ENCODE measurements at regions not wholly inside any gene's neighbourhood (a gene's known extent, or its start where the extent isn't known, plus 50 kb on each side); places are given as distances from the start of the nearest gene placed in this dataset.
"Not testable (repeated sequence)": the region's sequence is repeated elsewhere in the genome, so short reads cannot be mapped to it uniquely, and the experiment has no call there.

DNA sequence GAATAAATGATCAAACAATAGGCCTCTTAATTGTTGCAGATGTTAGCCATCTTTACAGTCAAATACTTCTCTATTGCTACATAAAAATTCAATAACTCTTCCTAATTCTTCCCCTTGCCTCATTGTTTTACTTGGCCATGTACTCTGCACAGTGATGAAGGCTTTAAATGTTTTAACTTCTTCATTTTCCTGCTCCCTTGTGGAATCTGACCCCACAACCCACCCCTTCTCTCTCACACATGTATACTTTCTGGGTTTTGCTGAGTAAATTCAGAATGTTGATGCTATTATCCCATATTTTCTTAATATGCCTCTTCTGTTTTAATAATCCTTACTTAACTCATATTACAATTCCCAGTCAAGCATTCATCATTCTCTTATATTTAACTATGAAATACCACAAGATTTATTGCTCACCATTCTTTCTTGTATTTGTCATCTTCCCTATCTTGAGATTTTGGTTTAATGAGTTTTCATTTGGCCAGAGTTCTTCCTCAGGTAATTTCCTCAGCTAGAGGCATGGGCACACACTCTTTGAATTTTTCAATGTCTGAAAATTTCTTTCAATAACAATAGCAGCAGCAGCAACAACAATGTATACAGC, 327.8 kb upstream of the USP24 start:
- DNase-seq = no peak

DNA sequence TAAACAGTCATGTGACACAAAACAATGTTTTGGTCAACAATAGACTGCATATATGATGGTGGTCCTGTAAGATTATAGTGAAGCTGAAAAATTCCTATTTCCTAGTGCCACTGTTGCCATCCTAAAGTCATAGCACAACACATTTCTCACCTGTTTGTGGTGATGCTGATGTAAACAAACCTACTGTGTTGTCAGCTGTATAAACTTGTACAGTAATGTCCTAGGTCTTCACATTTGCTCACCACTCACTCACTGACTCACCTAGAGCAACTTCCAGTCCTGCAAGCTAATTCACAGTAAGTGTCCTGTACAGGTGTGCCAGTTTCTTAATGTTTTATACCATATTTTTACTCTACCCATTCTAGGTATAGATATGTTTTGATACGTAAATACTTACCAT, 326.1 kb upstream of the USP24 start:
- DNase-seq = no peak

GRCh38 chr1:55539652-55540512, 324.7 kb upstream of the USP24 start:
- no peak for DNase-seq

DNA sequence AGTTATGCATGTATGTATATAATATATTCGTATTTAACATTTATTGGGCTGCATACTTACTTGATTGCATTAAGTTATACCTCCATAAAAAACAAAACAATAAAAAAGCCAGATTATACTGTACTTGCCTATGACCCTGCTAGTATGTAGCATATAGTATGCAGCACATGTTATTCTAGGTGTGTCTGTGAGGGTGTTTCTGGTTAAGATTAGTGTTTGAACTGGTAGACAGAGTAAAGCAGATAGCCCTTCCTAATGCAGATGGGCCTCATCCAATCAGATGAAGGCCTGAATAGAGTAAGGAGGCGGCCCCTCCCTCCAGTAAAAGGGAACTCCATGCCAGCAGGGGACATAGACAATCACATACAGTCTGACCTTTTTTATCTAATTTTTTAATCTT, 323.3 kb upstream of the USP24 start:
- no peak for DNase-seq

GRCh38 chr1:55536545-55536865, 321.3 kb upstream of the USP24 start:
- DNase-seq = no peak

- no peak for DNase-seq
Measured at GRCh38 chr1:55535724-55536544, 320.8 kb upstream of the USP24 start.

GRCh38 chr1:55534565-55535121, 319.5 kb upstream of the USP24 start:
- DNase-seq = no peak

DNA sequence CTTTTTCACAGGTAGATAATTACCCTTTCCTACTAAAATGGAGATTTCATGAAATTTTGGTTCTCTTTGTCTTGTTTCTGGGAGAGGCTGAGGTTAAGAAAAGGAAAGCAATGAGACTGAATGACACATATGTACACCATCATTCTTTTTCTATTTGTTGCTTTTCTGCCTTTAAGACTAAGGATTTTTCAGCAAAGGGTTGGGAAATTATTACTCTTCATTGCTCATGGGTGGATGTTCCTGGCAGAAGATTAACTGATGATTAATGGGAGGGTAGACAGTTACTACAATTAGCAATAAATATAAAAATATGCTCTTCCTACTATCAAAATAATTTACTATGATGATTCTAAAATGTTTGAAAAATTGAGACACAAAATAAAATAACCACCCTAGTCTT, 316.5 kb upstream of the USP24 start:
- DNase-seq = no peak

DNA sequence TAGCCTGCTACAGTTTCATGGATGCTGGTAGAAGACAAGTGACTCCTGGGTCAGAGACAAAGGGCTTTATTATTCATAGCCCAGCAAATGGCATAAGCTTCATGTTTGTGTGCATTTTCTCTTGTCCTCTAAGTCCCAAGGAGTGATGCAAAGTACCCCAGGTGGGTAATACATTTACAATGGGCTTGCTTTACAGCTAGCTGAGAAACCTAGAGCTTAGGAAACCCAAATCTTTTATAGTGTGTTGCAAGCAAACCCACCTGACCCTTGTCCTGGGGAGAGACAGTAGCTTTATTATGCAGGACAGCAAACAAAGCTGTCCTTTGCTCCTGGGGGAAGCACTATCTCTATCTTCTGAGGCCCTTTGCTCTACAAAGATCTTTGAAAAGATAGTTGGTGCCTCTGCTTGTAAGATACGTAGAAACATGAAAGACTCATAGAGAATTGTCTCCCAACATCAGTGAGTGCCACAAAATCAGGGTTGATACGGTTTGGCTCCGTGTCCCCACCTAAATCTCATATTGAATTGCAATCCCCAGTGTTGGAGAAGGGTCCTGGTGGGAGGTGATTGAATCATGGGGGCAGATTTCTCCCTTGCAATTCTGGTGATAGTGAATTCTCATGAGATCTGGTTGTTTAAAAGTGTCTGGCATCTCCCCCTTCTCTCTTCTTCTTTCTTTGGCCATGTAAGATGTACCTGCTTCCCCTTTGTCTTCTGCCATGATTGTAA, 315.8 kb upstream of the USP24 start:
- no peak for DNase-seq

DNA sequence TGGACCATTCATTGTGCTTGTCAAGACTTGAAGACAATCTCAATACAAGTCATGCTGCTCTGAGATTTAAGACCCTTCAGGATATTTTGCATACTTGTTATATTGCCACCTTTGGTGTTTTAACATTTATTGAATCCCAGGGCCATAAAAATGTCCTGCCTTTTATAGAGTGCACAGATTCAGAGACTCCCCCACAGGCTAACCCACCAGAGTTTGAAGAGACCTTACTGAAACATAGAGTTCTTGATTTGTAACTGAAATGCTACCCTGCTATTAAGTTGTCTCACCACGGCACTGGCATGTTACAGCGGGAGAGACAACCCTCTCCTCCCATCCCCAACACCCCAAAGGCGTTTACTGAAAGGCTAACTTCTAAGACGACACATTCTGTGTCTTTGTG, 313.9 kb upstream of the USP24 start:
- no peak for DNase-seq

DNA sequence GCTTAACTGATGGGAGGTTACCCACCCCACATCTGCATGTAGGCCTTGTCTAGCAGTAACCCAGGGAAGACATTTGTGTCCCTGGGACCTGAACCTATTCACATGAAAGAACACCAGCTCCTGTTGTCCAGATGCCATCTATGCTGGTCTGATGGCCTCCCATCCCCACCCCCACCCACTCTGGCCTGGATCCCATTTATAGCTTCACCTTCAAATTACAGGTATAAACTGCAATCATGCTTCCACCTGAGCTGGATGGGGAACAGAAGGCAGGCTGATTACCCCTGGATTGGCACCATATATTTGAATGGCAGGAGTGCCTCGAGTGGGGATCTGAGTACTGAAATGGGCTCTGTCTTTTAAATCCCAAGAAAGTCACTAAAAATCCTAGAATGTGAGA, 312.7 kb upstream of the USP24 start:
- DNase-seq = no peak

GRCh38 chr1:55526716-55527115, 311.6 kb upstream of the USP24 start:
- DNase-seq = no peak

GRCh38 chr1:55524006-55524405, 308.8 kb upstream of the USP24 start:
- no peak for DNase-seq

DNA sequence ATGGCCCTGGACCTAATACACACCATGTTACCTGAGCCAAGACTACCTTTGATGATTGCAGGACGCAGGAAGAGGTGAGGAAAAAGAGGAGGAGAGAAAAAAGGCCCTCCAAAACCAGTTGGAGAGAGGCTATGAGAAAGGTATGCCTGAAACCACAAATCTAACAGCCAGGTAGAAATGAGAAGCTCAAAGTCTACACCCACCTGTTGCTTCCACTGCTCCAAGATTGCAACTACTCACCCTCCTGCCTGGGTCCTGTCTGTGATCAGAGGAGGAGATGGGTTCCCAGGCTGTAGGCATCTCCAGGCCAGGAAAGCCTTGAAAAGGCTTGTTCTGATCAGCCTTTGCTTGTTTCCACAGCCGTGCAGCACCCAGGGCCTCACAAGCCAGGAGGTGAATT, 307.8 kb upstream of the USP24 start:
- no peak for DNase-seq

DNA sequence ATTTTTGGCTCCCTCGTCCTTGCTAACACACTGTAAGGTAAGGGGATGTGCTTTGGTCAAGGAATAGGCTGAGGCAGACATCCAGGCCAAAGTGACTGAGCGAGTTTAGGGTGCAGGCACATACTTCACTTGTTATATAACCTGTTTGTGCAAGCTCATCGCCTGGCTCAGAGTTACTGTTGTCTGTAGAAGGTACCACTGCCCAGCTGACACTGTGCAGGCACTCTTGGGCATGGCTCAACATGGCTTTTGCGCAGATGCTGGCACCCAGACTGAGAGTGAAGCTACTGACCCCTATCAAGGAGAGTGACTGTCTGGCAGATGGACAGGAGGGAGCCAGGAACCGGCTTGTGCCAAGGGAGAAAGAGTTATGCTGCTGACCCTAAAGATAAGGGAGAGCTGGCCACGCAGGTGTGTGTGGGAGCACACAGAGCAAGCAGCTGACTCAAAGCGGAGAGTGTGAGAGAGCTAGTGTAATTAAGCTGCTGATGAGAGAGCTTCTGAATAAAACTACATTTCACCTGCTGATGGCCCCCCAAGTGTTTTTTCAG, 307.3 kb upstream of the USP24 start:
- DNase-seq = no peak

DNA sequence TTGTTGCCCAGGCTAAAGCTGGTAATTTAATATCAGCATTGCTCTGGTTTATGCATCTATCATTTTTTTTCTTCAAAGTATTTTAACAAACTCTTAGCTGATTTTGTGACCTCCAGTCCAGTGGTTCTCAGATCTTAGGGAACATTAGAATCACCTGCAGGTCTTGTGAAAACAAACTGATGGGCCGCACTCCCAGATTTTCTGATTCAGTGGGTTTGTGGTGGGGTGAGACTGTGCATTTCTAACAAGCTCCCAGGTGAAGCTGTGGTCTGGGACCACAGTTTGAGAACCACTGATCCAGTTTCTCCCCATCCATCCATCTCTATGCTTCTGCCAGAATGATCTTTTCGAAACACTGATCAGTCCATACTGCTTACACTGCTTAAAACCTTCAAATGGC, 305.7 kb upstream of the USP24 start:
- DNase-seq = no peak

DNA sequence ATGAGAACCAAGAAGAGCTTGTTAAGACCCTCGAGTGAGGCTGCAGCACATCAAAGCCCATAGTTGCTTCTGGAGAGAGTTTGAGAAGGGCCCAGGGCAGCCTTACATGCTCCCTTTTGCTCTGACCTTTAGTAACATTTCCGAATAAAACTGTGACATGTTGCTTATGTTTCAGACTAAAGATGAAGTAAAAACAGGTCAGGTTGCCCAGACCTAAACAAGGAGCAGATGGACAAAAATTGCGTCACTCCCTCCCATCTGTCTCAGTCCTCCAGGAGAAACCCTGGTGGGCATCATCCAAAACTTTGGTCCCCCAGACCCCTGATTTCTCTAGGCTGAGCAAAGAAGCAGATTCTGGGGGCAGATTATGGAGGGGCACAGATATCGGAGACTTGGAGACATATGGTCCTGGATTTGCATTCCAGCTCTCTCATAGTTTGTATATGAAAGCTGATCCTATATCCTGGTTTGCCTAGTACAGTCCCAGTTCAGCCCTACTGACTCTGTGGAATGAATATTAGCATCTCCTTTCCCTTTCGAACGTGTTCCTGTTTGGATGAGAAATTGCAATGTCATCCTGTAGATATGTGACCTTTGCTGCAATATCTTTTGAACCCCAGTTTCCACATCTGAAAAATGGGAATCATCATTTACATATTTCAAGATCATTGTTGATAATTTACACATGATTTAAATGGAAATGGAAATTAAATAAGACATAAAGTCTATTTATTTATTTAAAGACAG, 304.9 kb upstream of the USP24 start:
- no peak for DNase-seq

DNA sequence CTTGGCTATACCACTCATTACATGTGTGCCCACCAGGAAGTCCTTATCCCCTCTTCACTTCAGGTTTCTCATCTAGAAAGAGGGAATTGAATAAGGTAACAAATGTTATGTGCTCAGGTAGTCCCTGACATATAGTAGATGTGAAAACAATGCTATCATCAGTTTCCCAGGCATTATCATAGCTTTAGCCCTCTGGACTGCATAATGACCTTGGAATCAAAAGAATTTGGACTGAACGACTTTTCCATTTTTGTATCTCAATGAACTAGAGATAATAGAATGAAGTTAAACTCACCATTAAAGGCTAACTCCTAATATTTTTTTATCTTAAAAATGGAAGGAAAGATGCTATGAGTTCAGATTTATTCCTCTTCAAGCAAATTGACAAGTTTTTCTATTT, 304.1 kb upstream of the USP24 start:
- no peak for DNase-seq

DNA sequence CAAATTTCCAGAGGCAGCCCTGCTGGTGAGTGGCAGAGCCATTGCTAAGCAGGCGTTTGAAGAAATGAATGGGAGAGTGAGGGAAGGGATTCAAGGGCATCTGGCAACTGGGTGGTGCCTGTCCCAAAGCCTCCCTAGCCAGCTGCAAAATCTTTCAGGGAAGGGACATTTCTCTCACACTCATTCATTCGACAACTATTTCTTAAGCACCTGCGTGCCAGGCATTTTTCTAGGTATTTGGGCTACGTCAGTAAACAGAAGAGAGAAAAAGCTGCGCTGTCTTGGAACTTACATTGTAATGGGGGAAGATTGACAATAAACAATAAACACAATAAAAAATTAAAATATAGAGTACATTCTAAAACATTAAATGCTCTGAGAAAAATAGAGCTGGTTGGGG, 301.9 kb upstream of the USP24 start:
- no peak for DNase-seq

DNA sequence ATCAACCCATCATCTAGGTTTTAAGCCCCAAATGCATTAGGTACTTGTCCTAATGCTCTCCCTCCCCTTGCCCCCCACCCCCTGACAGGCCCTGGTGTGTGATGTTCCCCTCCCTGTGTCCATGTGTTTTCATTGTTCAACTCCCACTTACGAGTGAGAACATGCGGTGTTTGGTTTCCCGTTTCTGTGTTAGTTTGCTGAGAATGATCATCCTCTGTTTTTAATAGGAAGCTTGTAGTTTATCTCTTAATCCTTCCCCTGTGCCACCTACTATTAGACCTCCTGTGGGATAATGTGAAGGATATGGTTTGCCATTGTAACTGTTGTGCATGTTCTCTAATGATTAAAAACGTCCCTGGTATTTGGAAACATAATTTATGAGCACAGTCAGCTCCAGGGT, 299.4 kb upstream of the USP24 start:
- DNase-seq = not testable (repeated sequence)

GRCh38 chr1:55512466-55512865, 297.3 kb upstream of the USP24 start:
- DNase-seq = no peak

DNA sequence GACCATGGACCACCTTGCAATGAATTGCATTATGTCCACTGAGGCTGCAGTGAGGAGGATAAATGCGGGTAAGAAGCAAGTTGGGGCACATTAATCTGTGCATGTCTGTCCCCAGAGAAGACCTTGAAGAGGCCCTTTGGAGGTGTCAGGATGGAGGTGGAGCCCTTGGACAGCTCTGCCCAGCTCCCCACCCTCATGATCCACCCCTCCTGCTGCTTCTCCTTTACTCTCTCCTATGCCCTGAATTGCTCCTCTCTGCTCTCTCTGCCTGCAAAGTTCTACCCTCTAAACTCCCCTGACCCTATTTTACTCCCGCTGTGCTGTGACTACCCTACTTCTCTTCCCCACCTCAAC, 292.4 kb upstream of the USP24 start:
- DNase-seq = no peak
